GM23248 (cell line): ENCODE measurements at regions not wholly inside any gene's neighbourhood (a gene's known extent, or its start where the extent isn't known, plus 50 kb on each side); places are given as distances from the start of the nearest gene placed in this dataset.

Experiments
- EZH2 ChIP-seq: fragments of 200-600 bp; sonication (generic); IDR thresholded peaks from 2 replicates; pipeline ENCODE4 v1.6.1; 2018; ENCODE audit warnings: antibody characterized with exemption, mild to moderate bottlenecking; ENCODE audit not compliant: insufficient read depth, poor library complexity, severe bottlenecking
- EZH2phosphoT487 ChIP-seq: fragments of 200-600 bp; sonication (generic); IDR thresholded peaks from 2 replicates; pipeline ENCODE4 v1.6.1; 2018; ENCODE audit warnings: antibody characterized with exemption, moderate library complexity, mild to moderate bottlenecking, low read depth; ENCODE audit not compliant: insufficient read depth

GRCh38 chr3:75985432-75985831, 200.1 kb upstream of the ZNF717 start:
- no peak for TF ChIP-seq EZH2phosphoT487
- no peak for TF ChIP-seq EZH2
